GM18873 (cell line): ENCODE measurements at regions not wholly inside any gene's neighbourhood (a gene's known extent, or its start where the extent isn't known, plus 50 kb on each side); places are given as distances from the start of the nearest gene placed in this dataset.

Experiments
- ATAC-seq: cut with Tn5 transposase; IDR thresholded peaks from one replicate; pipeline ENCODE4 v1.9.1; 2021; ENCODE audit warnings: mild to moderate bottlenecking, moderate library complexity, moderate number of reproducible peaks; ENCODE audit not compliant: unreplicated experiment, low FRiP score

DNA sequence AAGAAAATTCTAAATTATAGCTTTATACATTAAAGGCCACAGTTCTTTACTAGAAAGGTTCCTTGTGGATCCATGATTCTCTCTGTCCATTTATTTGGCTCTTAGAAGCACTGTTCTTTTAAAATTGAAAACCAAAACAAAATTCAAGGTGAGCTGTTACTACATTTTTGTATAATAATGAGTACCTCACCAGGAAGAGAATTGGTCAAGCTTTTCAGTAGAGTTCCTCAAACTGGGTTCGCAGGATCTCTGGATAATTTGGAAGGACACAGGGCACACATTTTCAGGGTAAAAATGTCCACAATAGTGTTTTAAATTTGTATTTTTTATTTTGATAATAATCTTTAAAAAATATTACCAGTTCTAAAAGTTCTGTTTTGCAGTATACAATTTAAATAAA is 93.0 kb downstream of the PPP1R3A start:
- ATAC-seq, result no peak

DNA sequence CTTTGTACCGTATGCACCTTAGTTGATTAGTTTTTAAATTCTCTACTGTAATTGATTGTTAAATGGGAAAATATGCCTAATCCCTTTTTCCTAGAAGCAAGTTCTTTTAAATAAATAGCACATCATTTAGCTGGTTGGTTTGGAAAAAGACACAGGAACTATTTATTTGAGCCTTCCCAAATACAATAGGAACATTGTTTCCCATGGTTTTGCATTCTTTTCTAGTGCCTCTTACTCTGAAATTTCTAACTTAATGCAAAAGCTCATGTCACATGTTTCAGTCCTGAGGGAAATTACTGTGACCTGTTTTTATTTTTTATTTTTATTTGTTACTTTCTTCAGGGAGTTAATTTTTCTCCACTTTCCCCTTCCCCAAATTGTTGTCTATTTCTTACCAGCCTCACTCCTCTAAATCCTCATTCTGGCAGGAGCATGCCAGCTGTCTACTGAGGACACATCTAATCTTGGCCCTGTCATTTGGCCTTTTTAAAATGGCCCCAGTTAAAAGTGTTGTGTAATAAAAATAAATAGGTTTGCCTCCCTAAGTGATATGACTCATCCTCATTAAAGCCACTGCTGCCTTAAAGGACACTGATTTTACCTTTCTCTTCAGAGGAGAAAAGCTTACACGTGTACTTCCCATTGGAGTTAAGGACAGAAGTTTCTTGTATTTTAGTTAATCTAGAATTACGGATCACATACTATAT is 94.5 kb downstream of the PPP1R3A start:
- no peak for ATAC-seq

DNA sequence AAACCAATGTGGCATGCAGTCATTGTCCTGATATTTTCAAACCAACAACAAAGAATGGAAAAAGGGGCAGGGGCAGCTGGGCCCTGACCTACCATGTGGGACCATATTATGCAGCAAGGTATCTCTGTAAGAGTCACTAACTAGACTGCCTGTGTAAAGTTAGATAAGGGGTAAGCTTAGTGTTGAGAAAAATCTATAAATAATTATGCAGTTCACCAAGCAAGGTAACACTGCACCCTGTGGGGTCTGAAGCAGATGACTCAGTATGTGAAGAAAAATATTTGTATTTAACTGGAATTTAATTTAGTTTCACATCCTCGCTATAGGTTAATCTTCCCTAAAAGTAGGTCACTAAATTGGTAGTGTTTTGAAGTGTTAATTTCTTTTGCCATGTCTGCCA is 99.3 kb downstream of the PPP1R3A start:
- no peak for ATAC-seq

DNA sequence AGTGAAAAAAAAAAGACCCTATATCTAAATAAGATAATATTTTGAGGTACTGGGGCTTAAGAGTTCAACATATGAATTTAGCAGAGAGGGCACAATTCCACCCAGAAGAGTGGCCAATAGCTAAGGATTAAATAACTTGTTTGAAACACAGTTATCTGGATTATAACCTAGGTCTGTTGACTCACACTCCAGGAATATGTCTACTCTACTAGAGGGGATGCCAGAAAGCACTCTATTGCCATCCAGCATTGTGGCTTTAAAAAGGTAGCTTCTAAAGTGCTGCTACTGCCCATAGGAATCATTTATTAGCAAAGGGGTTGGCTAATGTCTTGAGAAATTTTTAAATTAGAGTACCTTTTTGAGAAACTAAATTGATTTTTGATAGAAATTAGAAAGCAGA is 102.2 kb downstream of the PPP1R3A start:
- no peak for ATAC-seq

DNA sequence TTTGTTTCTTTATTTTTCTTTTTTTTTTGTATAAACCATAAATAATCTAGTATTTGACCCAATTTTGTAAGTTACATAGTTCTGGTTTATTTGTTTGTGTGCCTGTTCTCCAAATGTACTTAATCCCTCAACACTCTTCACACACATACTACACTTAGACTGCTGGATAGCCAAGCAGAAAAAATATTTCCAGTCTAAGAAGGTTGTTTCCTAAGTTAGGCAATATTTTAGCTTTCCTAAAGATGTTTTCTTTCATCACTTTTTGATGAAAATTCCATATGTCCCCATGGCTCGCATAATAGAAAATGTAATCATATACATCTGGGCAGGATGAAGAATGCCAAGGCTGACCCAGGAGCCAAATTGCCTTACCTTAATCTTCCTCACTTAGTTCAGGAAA is 105.3 kb downstream of the PPP1R3A start:
- ATAC-seq, result no peak

DNA sequence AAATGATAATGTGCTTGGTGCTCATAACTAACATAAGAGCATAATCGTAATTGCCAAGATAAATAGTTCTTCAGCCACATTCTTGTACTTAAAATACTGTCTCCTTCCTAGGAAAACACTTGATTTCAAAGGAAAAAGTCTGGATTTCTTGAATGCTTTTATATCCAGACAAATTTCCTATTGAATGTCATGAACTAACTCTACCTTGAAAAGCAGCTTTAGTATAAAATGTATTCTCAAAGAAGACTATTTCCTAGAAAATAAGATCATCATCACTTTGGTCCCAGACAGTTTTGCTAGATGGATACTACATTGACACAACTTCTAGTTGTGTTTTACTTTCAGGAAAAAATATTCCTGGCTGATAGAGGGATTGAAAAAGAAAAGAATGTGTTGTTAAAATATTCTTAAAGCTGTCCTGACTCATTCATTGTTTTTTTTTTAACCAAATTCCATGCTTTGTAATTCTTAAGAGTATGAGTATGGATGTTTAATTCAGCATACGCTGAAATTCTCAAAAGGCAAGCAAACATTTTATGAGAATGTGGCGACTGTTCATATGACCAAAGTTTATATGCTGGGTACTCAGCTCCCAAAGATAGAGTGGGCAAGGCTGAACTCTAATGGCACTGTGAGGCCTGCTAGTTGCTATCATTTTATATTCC is 106.1 kb downstream of the PPP1R3A start:
- ATAC-seq, result no peak

DNA sequence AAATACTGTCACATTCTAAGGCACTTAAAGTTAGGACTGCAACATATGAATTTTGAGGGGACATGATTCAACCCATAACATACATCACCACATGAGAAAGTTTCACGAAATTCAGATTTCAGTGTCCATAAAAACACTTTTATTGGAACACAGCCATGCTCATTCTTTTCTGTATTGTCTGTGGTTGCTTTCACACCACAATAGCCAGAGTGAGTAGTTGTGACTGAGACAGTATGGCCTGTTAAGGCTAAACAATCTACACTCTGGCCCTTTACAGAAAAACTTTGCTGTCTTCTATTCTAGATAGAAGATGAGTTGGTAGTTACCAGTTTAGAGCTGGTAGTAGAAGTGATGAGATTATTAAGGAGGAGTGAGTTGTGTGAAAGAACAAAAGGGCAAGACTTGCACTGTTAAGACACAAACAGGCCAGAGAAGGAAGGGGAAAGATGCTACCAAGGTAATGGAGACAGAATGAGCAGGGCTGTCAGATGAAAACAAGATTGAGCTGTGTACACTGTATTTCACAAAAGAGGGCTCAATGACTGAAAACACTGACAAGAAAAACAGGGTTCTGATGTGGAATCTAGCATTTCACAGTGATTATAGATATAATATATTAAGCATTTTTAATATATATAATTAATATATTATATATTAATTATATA is 108.6 kb downstream of the PPP1R3A start:
- ATAC-seq, result no peak

DNA sequence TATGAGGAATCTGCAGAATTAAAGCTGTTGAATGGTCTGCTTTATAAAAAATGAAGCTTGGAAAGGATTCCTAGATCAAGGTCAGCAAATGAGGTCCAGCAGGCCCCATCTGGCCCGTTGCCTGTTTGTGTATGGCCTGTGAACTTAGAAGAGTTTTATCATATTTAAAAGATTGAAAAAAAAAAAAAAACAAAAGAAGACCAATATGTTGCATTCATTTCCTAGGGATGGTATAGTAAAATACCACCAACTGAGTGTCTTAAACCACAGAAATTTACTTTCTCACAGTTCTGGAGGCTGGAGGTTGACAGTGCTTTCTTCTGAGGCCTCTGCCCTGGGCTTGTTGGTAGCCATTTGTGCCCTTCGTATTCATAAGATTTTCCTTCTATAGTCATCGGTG is 109.2 kb downstream of the PPP1R3A start:
- ATAC-seq, result no peak

DNA sequence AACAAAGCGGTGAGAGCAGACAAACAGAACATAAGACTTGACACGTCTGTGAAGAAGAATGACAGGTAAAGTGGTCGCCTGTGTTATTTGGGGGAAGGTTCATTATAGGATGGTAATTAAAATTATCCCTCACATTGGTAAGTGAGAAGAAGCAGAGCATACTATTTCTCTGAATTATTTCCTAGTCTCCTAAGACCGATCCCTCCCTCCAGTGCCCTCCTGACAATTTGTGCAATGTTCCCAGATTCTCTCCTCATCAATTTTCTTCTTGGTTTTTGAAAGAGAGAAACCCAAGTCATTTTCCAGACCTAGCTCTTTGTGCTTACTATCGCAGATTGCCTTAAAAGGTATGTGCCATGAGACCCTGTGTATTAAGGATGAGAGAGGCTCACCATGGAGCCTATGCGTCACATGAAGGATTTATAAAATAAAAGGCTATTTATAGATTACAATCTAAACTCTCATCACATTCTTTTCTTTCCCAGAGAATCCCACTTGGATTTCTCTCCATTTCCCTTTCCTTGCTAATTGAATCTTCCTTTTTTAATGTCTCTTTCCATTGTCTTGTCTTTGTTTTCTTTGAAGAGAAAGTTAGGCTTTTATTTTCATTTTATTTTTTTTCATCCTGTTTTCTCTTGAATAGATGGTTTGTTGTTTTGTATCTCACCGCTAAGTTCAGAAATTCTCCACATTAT is 112.0 kb downstream of the PPP1R3A start:
- no peak for ATAC-seq

DNA sequence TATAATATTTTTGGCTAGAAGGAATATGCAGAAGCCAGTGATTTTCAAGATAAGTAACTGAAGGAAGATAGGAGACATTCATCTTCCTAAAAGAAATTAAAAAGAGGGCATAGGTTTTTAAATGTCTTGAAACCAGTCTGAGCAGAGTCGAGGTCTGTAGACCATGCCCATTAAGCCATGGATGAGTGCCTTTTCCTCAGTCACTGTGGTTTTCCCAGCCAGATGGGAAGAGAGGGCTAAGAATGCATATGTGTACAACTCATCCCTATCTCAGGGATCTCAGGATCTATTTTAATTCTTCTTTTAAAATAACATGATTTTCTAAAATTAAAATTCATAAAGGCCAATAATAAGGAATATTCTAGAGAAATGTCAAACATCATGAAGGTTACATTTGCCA is 112.8 kb downstream of the PPP1R3A start:
- ATAC-seq, result no peak

DNA sequence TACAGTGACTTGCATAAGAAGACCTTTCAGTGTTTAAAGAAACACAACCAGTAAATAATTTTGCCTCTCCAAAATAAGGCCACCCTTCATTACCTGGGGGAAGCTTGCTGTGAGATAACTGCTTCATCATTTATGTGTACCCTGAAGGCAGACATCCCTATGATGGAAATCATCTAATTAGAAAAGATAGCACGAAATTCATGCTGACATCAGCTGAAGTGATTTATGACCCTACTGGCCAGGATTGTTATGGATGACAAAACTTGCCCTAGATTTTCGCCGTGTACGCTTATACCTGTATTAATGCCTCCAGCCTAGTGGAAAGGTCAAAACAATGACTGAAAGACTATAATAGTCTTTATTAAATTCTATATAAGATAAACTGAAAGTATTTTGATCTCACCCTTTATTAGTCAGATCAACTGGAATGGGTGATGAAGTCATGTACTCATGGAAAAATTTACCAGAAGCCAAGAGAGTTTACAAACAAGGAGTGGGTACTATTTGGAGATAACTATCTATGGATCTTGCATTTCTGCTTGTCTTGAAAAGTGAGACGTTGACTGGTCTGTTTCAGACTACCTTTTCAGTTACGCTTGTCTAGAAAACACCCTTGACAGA is 114.2 kb downstream of the PPP1R3A start:
- ATAC-seq, result no peak

DNA sequence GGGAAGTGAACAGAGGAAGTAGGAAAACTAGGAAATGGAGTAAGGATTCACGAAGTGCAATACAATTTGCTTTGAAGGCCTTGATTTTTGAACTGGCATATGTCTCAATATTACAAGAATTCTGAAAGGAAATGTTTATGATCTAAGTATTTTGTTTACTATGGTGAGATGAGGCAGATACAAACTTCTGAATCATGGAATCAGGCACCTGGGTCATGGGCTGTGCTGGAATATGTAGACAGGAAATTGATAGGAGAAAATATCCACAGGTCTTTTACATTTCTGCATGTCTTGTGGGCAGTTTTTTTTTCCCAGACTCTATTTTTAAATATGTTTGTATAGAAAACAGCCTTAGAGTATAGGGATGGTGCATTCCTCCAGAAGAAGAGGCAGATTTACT is 117.1 kb downstream of the PPP1R3A start:
- no peak for ATAC-seq

DNA sequence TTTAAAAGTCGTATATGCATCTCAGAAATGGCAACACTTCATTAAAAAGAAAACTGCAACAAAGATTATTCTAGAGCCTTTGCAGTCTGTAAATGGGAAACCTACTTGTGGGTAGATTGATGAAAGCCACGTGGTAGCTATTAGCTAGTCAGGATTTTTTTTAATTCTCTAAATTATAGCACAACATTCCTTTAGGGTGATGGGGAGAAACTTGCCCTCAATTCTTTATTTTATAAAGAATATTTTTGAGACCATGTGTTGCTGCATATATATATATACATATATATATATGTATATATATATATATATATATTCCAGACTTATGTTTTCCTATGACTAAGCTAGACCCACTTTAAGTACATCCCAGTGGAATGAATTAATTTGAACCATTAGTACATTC is 118.0 kb downstream of the PPP1R3A start:
- ATAC-seq, result no peak

DNA sequence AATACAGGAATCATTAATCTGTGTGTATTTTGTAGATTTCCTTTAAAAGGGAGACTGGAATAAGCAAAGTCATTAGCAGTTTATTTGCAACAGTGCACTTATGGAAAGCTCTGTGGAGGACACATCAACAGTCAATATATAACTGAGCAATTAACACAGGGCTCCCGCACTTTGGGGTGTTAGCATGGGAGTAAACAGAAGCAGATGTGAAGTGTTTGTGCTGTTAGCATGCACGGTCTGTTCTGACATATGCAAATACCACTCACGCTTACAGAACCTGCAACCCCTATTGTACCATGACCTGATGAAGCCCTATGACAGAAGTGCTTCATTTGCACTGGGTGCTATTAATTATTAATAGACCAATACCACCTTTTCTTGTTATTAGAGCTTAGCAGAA is 118.9 kb downstream of the PPP1R3A start:
- ATAC-seq, result peak; percentile 100

DNA sequence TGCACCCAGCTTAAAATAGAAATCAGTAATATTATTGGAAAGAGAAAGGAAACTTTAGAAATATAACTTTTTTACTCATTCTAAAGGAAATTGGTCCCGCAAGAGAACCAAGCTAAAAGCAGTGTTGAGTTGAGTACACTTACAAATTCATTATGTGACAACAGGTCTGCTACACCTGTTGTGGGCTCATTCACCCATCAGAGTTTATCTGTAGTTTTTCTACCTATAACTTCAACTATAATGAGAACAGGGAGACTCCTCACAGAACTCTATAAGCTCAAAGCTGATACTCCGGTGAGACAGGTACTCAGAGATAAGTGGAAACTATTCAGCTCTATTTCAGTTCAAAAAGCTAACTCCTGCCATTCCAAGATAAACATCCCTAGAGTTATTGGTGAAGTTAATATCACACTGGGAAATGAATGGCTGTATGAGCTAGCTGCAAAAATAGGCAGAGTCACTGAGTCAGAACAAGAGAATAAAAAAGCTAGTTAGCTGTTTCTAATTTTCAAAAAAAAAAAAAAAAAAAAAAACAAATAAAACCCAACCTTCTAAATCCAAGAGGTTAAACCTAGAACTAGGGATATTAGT is 121.3 kb downstream of the PPP1R3A start:
- ATAC-seq, result no peak

DNA sequence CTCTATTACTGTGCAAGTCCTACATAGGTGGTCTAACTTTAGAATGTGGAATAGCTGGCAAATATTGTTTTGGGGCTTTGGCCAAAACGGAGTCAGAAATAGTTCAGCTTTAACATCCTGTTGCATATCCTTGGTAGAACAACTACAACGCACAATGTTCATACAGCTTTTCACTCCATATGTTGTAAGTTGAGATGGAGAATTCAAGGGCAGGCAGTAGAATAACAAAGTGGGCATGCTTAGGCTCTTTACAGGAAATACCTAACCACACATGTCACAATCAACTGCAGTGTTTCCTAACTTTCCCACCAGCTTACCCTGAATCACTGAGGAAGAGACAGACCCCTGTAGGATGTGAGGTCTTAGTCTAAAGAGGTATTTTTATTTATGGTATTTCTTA is 122.3 kb downstream of the PPP1R3A start:
- no peak for ATAC-seq

DNA sequence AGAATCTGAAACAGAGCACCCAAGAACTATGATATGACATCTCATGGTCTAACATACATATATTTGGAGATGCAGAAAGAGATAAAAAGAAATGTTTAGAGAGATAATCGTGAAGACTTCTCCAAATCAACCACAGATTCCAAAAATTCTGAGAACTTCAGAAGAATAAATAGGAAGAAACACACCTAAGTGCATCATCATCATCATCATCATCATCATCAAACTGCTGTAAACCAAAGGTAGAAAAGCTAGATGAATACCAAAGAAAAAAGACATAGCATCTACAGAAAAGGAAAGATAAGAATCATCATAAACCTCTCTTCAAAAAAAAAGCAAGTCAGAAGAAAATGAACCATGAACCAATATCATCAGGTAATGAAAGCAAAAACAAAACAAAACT is 124.2 kb downstream of the PPP1R3A start:
- no peak for ATAC-seq

DNA sequence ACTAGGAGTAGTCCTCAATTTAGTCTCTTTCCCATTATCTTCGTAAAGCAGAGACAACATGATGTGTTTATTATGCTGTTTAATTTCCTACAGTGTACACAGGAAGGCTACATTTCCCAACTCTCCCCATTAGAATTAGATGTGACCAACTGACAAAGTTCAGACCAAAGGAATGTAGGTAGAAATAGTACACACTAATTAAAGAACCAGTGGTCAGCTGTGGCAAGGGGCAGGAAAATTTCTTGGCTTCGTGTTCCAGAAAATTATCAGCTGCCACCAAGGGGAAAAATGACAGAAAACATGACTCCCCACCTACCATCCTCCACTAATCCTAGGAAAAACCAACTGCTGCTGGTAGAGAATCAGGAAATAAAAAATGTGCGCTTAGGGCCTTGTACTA is 125.6 kb downstream of the PPP1R3A start:
- ATAC-seq, result no peak

DNA sequence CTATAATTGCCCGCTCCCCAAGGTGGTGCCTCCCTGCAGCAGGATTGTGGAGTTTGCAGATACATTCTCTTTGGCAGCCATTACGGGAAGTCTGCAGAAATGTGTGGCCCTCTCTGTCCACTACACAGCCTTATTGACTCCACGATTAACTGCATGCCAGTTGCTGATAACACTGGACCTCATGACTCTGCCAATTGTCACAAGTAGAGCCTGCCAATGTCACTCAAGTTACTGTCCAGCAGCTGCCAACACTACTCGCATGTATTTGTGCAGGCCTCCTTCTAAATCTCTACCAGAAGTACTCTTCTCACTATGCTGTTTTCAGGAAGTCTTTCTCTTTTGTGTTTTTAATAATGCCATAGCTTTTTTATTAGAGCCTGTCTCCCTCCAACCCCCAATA is 128.8 kb downstream of the PPP1R3A start:
- no peak for ATAC-seq

DNA sequence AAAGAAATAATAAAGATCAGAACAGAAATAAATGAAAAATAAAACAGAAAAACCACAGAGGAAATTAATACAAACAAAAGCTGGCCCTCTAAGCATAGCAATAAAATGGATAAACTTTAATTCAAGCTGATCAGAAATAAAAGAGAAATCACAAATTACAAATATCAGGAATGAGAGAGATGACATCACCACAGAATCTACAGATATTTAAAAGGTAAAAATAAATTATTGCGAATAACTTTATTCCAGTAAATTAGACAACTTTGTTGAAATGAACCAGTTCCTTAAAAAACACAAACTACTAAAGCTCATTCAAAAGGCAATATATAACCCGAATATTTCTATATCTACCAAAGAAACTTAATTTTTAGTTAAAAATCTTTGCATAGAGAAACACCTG is 131.7 kb downstream of the PPP1R3A start:
- no peak for ATAC-seq

DNA sequence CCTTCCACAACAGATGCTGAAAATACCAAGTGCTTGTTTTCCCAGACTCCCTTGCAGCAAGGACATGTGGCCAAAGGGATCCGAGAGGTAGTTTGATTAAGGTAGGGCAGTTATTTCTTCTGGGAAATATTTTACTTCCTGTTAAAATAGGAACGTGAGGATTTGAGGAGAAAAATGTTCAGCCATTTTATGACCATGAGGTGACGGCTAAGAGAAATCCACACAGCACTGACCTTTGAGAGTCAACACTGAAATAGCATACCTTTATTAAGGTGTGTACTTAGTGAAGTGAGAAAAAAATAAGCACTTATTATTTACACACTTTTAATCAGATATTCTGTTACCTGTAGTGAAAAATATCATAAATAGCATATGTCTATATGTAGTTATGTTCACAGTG is 133.9 kb downstream of the PPP1R3A start:
- ATAC-seq, result no peak
